ENCODE measurements at regions not wholly inside any gene's neighbourhood (a gene's known extent, or its start where the extent isn't known, plus 50 kb on each side); places are given as distances from the start of the nearest gene placed in this dataset.

DNA sequence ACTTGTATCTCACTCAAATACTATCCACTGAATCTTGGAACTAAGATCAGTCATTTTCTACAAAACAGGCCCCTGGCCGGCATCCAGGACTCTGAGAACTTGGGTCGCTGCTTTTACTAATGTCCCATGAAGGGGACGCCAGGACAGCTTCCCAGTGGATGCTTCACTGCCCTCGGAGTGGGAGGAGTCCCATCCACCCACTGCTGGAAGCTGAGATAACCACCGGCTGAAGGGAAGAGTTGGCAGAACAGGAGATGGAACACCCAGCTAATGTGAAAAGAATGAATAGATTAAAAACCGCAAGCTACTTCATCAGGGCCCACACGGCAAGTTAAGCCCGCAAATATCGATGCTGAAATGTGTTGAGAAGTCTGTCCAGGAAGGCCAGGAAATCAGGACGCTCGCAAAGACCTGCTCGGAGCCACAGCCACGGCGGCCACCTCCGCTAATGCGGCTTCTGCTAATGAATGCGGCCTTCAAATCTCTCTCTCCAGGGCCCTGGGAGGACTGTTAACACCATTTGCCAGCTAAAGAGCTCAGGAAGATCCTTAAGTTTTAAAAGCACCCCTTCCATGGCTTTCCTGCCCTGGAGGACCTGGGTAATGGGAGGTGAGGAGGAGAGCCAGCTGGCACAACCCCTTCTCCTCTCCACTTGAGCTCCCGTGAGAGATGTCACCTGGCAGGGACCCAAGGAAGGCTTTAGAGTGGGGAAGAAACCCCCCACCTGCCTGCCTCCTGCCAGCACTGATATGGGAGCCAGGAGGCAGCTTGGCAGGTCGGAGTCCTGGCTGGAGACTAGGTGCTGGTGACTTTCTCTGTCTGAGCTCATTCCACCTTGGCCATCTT, 226.6 kb upstream of the RPL38 start:
- no peak overlapping the region for H3K4me3 Mint-ChIP-seq
- no peaks in the 10 kb centered on the region for H3K36me3 Mint-ChIP-seq
- peaks cover 24% of the 10 kb centered on the region for H3K27me3 Mint-ChIP-seq
- H3K27ac Mint-ChIP-seq: no peak overlapping the region
- peaks cover 0 to 2% (median 0%) of the 10 kb centered on the region in 3 donors for H3K9me3 Mint-ChIP-seq
- H3K4me1 Mint-ChIP-seq: no peaks in the 10 kb centered on the region

- Mint-ChIP-seq H3K4me3 (no peak overlapping the region), H3K36me3 (peaks cover 1% of the 10 kb centered on the region), H3K9me3 (peaks cover 0 to 3% (median 0%) of the 10 kb centered on the region in 3 donors), H3K4me1 (peaks cover 0 to 6% (median 5%) of the 10 kb centered on the region in 3 donors), H3K27ac (peak overlapping the region in 1 of 3 donors; percentile 29), H3K27me3 (peaks cover 17% of the 10 kb centered on the region)
Observed at GRCh38 chr17:73980517-73980916, 223.0 kb upstream of the RPL38 start.

- Mint-ChIP-seq H3K4me1 (peaks cover 0 to 6% (median 5%) of the 10 kb centered on the region in 3 donors), H3K27me3 (peaks cover 16% of the 10 kb centered on the region), H3K36me3 (peaks cover 1% of the 10 kb centered on the region), H3K9me3 (peaks cover 0 to 3% (median 0%) of the 10 kb centered on the region in 3 donors), H3K4me3 (peak overlapping the region in 2 of 4 donors; percentile 4 to 11), H3K27ac (no peak overlapping the region)
Observed at GRCh38 chr17:73982871-73983270, 220.6 kb upstream of the RPL38 start.

GRCh38 chr17:73983621-73984400, 219.7 kb upstream of the RPL38 start:
- Mint-ChIP-seq H3K4me1 (peaks cover 0 to 6% (median 5%) of the 10 kb centered on the region in 3 donors), H3K9me3 (peaks cover 0 to 1% (median 0%) of the 10 kb centered on the region in 3 donors), H3K4me3 (peak overlapping the region in 1 of 4 donors; percentile 58), H3K27me3 (peaks cover 11% of the 10 kb centered on the region), H3K27ac (no peak overlapping the region), H3K36me3 (peaks cover 1% of the 10 kb centered on the region)

DNA sequence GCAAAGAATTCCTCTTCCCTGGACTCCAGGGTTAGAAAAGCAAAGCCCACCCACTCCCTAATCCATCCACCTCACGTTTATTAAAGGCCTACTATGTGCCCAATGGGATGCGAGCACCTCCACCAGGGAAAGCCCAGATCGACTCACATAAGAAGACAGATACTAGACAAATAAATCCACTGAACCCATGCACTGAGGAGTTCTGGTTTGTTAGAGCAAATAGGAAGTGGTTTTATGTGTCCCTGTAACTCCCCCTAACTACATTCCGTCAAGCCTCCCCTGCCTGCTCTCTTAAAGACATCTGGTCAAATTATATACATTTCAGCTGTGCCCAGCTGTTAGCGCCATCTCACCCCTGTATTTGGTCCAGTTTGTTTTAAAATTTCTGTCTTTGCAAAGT, 218.5 kb upstream of the RPL38 start:
- peaks cover 0 to 1% (median 0%) of the 10 kb centered on the region in 3 donors for H3K9me3 Mint-ChIP-seq
- H3K4me1 Mint-ChIP-seq: peaks cover 0 to 6% (median 5%) of the 10 kb centered on the region in 3 donors
- H3K36me3 Mint-ChIP-seq: peaks cover 1% of the 10 kb centered on the region
- H3K27ac Mint-ChIP-seq: no peak overlapping the region
- H3K27me3 Mint-ChIP-seq: peaks cover 9% of the 10 kb centered on the region
- H3K4me3 Mint-ChIP-seq: no peak overlapping the region

- H3K4me1 Mint-ChIP-seq: peaks cover 0 to 6% (median 5%) of the 10 kb centered on the region in 3 donors
- H3K27ac Mint-ChIP-seq: no peak overlapping the region
- peaks cover 10% of the 10 kb centered on the region for H3K27me3 Mint-ChIP-seq
- H3K36me3 Mint-ChIP-seq: peaks cover 1% of the 10 kb centered on the region
- peaks cover 0 to 1% (median 0%) of the 10 kb centered on the region in 3 donors for H3K9me3 Mint-ChIP-seq
- no peak overlapping the region for H3K4me3 Mint-ChIP-seq
Observed at GRCh38 chr17:73985466-73986015, 217.9 kb upstream of the RPL38 start.

GRCh38 chr17:73986641-73987177, 216.8 kb upstream of the RPL38 start:
- Mint-ChIP-seq H3K4me3 (no peak overlapping the region), H3K27ac (no peak overlapping the region), H3K36me3 (peaks cover 1% of the 10 kb centered on the region), H3K9me3 (peaks cover 0 to 1% (median 0%) of the 10 kb centered on the region in 3 donors), H3K4me1 (peaks cover 0 to 6% (median 5%) of the 10 kb centered on the region in 3 donors), H3K27me3 (peaks cover 9% of the 10 kb centered on the region)

DNA sequence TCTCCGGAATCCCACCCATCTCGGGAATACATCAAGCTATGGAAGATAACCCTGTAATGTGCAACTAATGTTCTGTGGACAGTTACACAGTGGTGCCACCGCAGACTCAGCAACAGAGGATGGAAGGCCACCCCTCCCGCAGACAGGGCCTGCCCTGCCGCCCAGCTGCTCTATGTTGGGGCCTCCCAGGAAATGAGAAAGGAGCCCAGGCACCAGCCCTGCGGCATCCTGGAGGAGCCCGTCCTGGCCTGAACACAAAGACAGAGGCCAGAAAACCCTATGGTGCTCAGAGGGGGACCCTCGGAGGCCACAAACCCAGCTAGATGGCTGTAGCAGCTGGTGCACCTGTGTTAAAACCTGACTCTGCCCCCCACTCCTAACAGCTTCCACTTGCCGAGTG, 216.1 kb upstream of the RPL38 start:
- Mint-ChIP-seq H3K36me3 (peaks cover 1% of the 10 kb centered on the region), H3K4me1 (peaks cover 0 to 5% (median 4%) of the 10 kb centered on the region in 3 donors), H3K4me3 (no peak overlapping the region), H3K9me3 (peaks cover 0 to 1% (median 0%) of the 10 kb centered on the region in 3 donors), H3K27ac (no peak overlapping the region), H3K27me3 (peaks cover 13% of the 10 kb centered on the region)

DNA sequence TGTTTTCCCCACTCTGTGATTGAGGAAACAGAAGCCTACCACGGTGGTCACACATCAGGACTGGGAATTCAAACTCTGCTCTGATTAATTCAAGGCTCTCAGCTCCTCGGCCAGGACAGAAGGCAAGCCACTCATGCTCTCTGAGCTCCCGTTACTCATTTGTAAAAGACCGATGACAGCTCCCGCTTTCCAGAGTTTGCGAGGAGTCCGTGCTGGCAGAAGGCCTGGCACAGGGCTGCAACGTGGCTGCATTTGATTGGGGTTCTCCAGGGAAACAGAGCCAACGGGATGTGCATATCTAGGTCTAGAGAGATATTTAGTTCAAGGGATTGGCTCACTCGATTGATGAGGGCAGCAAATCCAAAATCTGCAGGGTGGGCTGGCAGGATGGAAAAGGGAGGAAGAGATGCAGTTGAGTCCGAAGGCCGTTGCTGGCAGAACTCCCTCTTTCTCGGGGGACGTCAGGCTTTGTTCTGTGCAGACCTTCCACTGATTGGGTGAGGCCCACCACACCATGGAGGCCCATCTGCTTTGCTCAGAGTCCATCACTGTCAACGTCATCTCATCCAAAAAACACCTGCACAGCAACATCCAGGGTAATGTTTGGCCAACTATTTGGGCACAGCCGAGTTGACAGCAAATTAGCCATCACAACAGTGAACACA, 215.5 kb upstream of the RPL38 start:
- H3K36me3 Mint-ChIP-seq: peaks cover under 1% of the 10 kb centered on the region
- peaks cover 0 to 4% (median 2%) of the 10 kb centered on the region in 3 donors for H3K4me1 Mint-ChIP-seq
- H3K9me3 Mint-ChIP-seq: peaks cover 0 to 1% (median 0%) of the 10 kb centered on the region in 3 donors
- H3K27me3 Mint-ChIP-seq: peaks cover 13% of the 10 kb centered on the region
- H3K27ac Mint-ChIP-seq: no peak overlapping the region
- no peak overlapping the region for H3K4me3 Mint-ChIP-seq

DNA sequence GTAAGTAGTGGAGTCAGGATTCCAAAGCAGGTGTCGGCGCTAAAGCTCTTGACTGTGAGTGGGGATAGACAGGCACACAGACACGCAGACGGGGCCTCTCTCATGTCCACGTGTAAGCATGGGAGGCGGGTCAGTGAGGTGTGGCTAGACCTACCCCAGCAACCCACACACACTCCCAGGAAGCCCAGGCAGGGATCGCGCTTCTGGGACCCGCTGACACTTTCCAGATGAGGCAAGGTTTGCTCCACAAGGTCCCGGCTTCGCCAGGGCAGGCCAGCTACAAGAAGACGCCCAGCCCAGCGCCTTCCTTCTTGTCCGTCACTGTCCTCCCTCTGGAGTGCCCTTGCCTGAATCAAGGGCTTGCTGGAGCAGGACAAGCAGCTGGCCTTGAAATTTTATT, 213.8 kb upstream of the RPL38 start:
- Mint-ChIP-seq H3K36me3 (no peaks in the 10 kb centered on the region), H3K4me3 (peak overlapping the region in 1 of 4 donors; percentile 41), H3K4me1 (peaks cover 0 to 2% (median 0%) of the 10 kb centered on the region in 3 donors), H3K27ac (no peak overlapping the region), H3K27me3 (peaks cover 8% of the 10 kb centered on the region), H3K9me3 (no peaks in the 10 kb centered on the region)

DNA sequence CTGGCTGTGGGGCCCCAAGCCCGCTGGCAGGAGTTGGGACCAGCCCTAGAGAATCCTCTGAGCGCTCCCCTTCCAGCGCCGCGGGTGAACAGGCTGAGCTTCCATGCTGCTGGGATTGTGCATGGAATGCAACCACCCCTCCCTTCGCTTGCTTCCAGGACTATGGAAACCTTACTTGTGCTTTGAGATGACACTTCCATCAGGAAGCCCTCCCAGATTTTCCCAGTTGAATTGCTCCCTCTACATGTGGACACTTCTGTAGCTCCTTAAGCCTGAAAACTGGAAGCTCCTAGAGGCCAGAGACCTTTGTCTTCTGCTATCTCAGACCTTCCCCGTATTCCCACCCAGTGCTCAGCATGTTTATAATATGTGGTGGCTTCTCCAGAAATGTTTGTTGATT, 213.2 kb upstream of the RPL38 start:
- Mint-ChIP-seq H3K36me3 (no peaks in the 10 kb centered on the region), H3K9me3 (no peaks in the 10 kb centered on the region), H3K27ac (no peak overlapping the region), H3K4me1 (no peaks in the 10 kb centered on the region), H3K27me3 (peaks cover 8% of the 10 kb centered on the region), H3K4me3 (no peak overlapping the region)

- Mint-ChIP-seq H3K27me3 (peaks cover 12% of the 10 kb centered on the region), H3K4me1 (no peaks in the 10 kb centered on the region), H3K36me3 (no peaks in the 10 kb centered on the region), H3K4me3 (no peak overlapping the region), H3K27ac (no peak overlapping the region), H3K9me3 (no peaks in the 10 kb centered on the region)
Observed at GRCh38 chr17:73991260-73991659, 212.2 kb upstream of the RPL38 start.

GRCh38 chr17:73994946-73995345, 208.5 kb upstream of the RPL38 start:
- H3K4me1 Mint-ChIP-seq: peaks cover 0 to 3% (median 0%) of the 10 kb centered on the region in 3 donors
- H3K9me3 Mint-ChIP-seq: no peaks in the 10 kb centered on the region
- no peak overlapping the region for H3K4me3 Mint-ChIP-seq
- H3K27me3 Mint-ChIP-seq: peaks cover 14% of the 10 kb centered on the region
- H3K36me3 Mint-ChIP-seq: no peaks in the 10 kb centered on the region
- H3K27ac Mint-ChIP-seq: no peak overlapping the region

DNA sequence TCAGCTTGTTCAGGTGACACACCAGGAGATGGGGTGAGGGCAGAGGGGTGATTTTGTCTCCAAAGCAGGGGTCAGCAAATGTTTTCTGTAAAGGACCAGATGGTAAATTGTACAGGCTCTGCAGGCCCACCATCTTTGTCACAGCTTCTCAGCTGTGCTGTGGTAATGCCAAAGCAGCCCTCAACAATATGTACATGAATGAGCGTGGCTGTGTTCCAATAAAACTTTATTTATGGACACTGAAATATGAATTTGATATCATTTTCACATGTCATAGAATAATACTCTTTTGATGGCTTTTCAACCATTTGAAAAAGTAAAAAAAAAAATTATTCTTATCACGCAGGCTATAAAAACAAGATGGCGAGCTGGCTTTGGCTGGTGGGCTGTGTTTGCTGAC, 206.4 kb upstream of the RPL38 start:
- Mint-ChIP-seq H3K36me3 (no peaks in the 10 kb centered on the region), H3K27me3 (peaks cover 13% of the 10 kb centered on the region)

More for the DNA sequence above, 206.4 kb upstream of the RPL38 start:
- no peak overlapping the region for H3K27ac Mint-ChIP-seq
- peaks cover 0 to 3% (median 0%) of the 10 kb centered on the region in 3 donors for H3K4me1 Mint-ChIP-seq
- H3K4me3 Mint-ChIP-seq: no peak overlapping the region
- H3K9me3 Mint-ChIP-seq: no peaks in the 10 kb centered on the region
